CD4-positive, alpha-beta T cell (primary cell): ENCODE measurements at regions not wholly inside any gene's neighbourhood (a gene's known extent, or its start where the extent isn't known, plus 50 kb on each side); places are given as distances from the start of the nearest gene placed in this dataset.

Experiments
- ATAC-seq: fragments of 200-7000 bp; cut with Tn5 transposase; one replicate; pipeline ENCODE4 v1.10.0; 2022; ENCODE audit warnings: mild to moderate bottlenecking; ENCODE audit not compliant: poor library complexity
- CTCF ChIA-PET: fragments of 350-600 bp; sonication (Branson Sonifier 250); formaldehyde crosslinking; loops from one replicate; lab custom pipeline; 2021; ENCODE audit warnings: antibody characterized with exemption, inconsistent platforms; lab: Charles Lee
- POLR2A ChIA-PET: fragments of 350-600 bp; sonication (Branson Sonifier 250); formaldehyde crosslinking; loops from one replicate; lab custom pipeline; 2021; ENCODE audit warnings: antibody characterized with exemption, inconsistent platforms; lab: Charles Lee
- DNase-seq, 14 experiments: peaks; one replicate each; pipeline ENCODE4 v3.0.0-alpha.2; 2013 to 2020; ENCODE audit warnings: mixed read lengths in 2 of 14
- H3K27ac ChIP-seq, 2 donors: one replicate each; pipeline versions ENCODE4 v1.5.1 to v1.7.0; 2013; ENCODE audit warnings: low read length in 2 of 2, low read depth in 1 of 2, mild to moderate bottlenecking in 1 of 2
- H3K27me3 ChIP-seq, 2 experiments: 1 replicate in 1 of 2; 2 replicates in 1 of 2; pipeline versions ENCODE4 v1.6.1 to v1.7.0; 2013; ENCODE audit warnings: low read length in 2 of 2, control low read depth in 1 of 2, mild to moderate bottlenecking in 1 of 2, moderate library complexity in 1 of 2; ENCODE audit not compliant: insufficient read depth in 2 of 2, control insufficient read depth in 1 of 2
- H3K36me3 ChIP-seq: one replicate; pipeline ENCODE4 v1.6.1; 2013; ENCODE audit warnings: low read length, control low read depth; ENCODE audit not compliant: insufficient read depth
- H3K4me1 ChIP-seq: one replicate; pipeline ENCODE4 v1.6.1; 2013; ENCODE audit warnings: low read length, control low read depth; ENCODE audit not compliant: insufficient read depth
- H3K4me3 ChIP-seq: one replicate; pipeline ENCODE4 v1.5.1; 2013; ENCODE audit warnings: mild to moderate bottlenecking, low read length, moderate library complexity
- H3K9me3 ChIP-seq, 2 experiments: 1 replicate in 1 of 2; 2 replicates in 1 of 2; pipeline versions ENCODE4 v1.6.1 to v1.7.0; 2013; ENCODE audit warnings: low read length in 2 of 2, mild to moderate bottlenecking in 2 of 2, control low read depth in 1 of 2, moderate library complexity in 1 of 2; ENCODE audit not compliant: control insufficient read depth in 1 of 2, insufficient read depth in 1 of 2
- H3K27ac Mint-ChIP-seq: one replicate; pipeline ENCODE4 v1.8.0; 2020; ENCODE audit warnings: mixed read lengths
- H3K27me3 Mint-ChIP-seq: one replicate; pipeline ENCODE4 v1.8.0; 2021; ENCODE audit warnings: mixed read lengths
- H3K36me3 Mint-ChIP-seq: one replicate; pipeline ENCODE4 v1.8.0; 2021; ENCODE audit warnings: low read depth, mixed read lengths
- H3K4me1 Mint-ChIP-seq: one replicate; pipeline ENCODE4 v1.8.0; 2021; ENCODE audit warnings: low read depth, mixed read lengths
- H3K4me3 Mint-ChIP-seq: one replicate; pipeline ENCODE4 v1.8.0; 2020; ENCODE audit warnings: mild to moderate bottlenecking, mixed read lengths
- H3K9me3 Mint-ChIP-seq: one replicate; pipeline ENCODE4 v1.8.0; 2020; ENCODE audit warnings: mixed read lengths
- intact Hi-C, 2 experiments: fragments of 100-400 bp; cut with DNase I in 1 of 2; cut with micrococcal nuclease in 1 of 2; formaldehyde crosslinking; loops; one replicate each; pipeline versions ENCODE4 v1.15.1 to v1.9.0; 2023 to 2025; cut with DNase I, micrococcal nuclease
- TF ChIP-seq, protein P1 (sequence below): fragments of 200-600 bp; IDR thresholded peaks from one replicate; pipeline ENCODE4 v1.8.0; 2022; ENCODE audit warnings: antibody characterized with exemption, mild to moderate bottlenecking

DNA sequence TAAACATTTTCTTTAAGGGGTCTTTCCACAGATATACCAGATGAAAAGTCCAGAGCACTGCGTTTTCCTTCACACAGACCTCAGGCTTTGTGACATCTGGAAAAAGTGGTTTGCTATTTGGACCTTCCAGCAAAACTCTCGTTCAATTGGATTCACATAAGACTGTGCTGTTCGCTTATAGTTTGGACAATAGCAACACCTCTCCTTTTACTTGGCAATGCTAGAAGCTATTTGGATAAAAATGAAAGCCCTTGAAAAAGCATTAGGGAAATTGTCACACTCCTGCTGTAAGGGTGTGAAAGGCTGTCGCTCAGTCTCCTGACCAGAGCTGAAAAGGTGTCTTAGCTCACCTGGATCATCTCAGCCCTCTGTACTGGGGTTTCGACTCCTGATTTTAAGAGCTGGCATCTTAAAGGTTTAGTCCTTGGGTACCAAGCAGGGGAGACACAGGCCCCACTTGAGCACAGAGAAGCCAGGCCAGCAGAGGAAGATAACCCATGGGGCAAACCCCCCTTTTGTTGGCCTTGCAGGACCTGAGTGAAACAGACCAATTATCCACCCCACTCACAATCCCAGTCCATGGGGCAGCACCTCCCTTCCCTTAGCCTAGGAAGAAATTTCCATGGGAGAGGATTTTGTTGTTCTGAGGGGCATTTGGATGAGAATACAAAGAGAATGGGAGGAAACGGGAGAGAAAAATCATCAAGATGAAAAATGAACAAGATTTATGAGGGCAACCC is 257.6 kb downstream of the DLEU7 start:
- no peaks in the 10 kb centered on the region for H3K4me1 Mint-ChIP-seq
- H3K27me3 Mint-ChIP-seq = no peaks in the 10 kb centered on the region
- ATAC-seq (no peak), DNase-seq (no peak)
- no peak overlapping the region for H3K4me3 Mint-ChIP-seq
- POLR2A ChIA-PET = no interaction called here
- H3K9me3 Mint-ChIP-seq = no peaks in the 10 kb centered on the region
- Histone ChIP-seq H3K36me3 (no peaks in the 10 kb centered on the region), H3K27me3 (no peaks in the 10 kb centered on the region), H3K9me3 (no peaks in the 10 kb centered on the region), H3K4me3 (no peak overlapping the region), H3K27ac (no peak overlapping the region), H3K4me1 (no peaks in the 10 kb centered on the region)
- no peaks in the 10 kb centered on the region for H3K36me3 Mint-ChIP-seq
- TF ChIP-seq, protein P1, sequence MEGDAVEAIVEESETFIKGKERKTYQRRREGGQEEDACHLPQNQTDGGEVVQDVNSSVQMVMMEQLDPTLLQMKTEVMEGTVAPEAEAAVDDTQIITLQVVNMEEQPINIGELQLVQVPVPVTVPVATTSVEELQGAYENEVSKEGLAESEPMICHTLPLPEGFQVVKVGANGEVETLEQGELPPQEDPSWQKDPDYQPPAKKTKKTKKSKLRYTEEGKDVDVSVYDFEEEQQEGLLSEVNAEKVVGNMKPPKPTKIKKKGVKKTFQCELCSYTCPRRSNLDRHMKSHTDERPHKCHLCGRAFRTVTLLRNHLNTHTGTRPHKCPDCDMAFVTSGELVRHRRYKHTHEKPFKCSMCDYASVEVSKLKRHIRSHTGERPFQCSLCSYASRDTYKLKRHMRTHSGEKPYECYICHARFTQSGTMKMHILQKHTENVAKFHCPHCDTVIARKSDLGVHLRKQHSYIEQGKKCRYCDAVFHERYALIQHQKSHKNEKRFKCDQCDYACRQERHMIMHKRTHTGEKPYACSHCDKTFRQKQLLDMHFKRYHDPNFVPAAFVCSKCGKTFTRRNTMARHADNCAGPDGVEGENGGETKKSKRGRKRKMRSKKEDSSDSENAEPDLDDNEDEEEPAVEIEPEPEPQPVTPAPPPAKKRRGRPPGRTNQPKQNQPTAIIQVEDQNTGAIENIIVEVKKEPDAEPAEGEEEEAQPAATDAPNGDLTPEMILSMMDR = no peak
- H3K27ac Mint-ChIP-seq = no peak overlapping the region
- CTCF ChIA-PET = interaction anchor here (1.1 kb wide), 1 partner anchor 10 kb away, joined by 3 read pairs; no protein-coding TSS in a partner anchor
- intact Hi-C loops = no loop called here

DNA sequence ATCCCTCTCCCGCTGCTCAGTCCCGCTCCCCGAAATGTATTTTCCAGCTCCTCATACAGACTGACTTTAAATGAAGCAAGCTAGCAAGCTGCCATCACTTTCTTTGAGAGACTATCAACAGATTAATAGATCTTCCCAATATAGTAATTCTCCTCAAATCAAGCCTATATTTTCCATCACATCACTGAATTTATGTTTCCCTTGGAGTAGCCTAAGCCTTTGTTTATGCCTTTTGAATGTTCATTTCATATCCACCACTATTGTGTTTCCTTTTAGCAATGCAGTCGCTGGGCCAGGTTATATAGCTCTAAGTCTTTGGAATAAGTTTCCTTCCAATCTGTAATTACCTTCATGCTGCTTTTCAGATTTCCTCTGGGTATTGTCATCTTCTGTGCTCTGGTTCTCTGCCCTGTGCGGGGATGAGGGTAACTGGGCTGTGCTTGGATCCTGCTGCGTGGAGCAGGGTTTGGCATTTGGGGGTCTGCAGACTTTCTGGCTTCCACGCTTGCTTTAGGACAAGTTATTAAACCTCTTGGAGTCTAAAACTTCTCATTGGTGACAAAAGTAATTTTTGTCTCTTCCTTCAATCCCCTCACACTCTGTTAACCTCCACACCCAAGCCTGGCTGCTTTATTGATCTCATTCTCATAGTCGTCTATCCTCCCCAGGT is 256.9 kb downstream of the DLEU7 start:
- no peaks in the 10 kb centered on the region for H3K27me3 ChIP-seq
- H3K36me3 ChIP-seq = no peaks in the 10 kb centered on the region
- Mint-ChIP-seq H3K4me1 (no peaks in the 10 kb centered on the region), H3K36me3 (no peaks in the 10 kb centered on the region), H3K9me3 (no peaks in the 10 kb centered on the region), H3K27me3 (no peaks in the 10 kb centered on the region), H3K27ac (no peak overlapping the region), H3K4me3 (no peak overlapping the region)
- POLR2A ChIA-PET = no interaction called here
- TF ChIP-seq, protein P1 = no peak
- H3K4me1 ChIP-seq = no peaks in the 10 kb centered on the region
- DNase-seq = no peak
- H3K9me3 ChIP-seq = no peaks in the 10 kb centered on the region
- no peak overlapping the region for H3K4me3 ChIP-seq
- intact Hi-C loops = no loop called here
- ATAC-seq = no peak
- CTCF ChIA-PET = no interaction called here
- H3K27ac ChIP-seq = no peak overlapping the region

DNA sequence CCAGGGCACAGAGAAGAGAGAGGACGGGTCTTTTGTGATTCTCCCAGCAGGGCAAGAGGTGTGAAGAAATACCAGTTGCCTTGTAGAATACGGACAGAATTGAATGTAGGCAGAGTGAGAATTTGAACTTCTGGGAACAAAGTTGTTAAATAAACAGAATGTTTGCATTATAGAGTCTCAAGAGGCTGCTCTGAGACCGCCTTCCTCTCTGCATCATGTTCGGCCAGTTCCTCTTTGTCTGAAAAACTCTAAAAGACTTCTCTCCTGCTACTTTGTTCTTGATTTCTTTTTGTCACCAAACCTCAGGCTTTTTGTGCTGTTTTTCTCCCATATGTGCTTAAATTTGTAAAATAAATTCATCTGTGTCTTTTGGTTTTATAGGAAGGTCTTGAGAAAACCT is 256.4 kb downstream of the DLEU7 start:
- TF ChIP-seq, protein P1 = no peak
- POLR2A ChIA-PET = no interaction called here
- no peak overlapping the region for H3K27ac ChIP-seq
- no peaks in the 10 kb centered on the region for H3K4me1 ChIP-seq
- no peak overlapping the region for H3K4me3 ChIP-seq
- no peak overlapping the region for H3K4me3 Mint-ChIP-seq
- no peaks in the 10 kb centered on the region for H3K9me3 Mint-ChIP-seq
- no peak overlapping the region for H3K27ac Mint-ChIP-seq
- no peaks in the 10 kb centered on the region for H3K9me3 ChIP-seq
- H3K4me1 Mint-ChIP-seq = no peaks in the 10 kb centered on the region
- intact Hi-C loops = no loop called here
- H3K27me3 Mint-ChIP-seq = no peaks in the 10 kb centered on the region
- H3K27me3 ChIP-seq = no peaks in the 10 kb centered on the region
- no peaks in the 10 kb centered on the region for H3K36me3 ChIP-seq
- ATAC-seq (no peak), DNase-seq (no peak)
- no peaks in the 10 kb centered on the region for H3K36me3 Mint-ChIP-seq
- CTCF ChIA-PET = no interaction called here
